Stimulated activated CD4-positive, alpha-beta T cell treated with anti-CD3 and anti-CD28 coated beads, TNF-alpha, amount 100 ng/mL, for 24 hours (primary cell): ENCODE measurements at regions not wholly inside any gene's neighbourhood (a gene's known extent, or its start where the extent isn't known, plus 50 kb on each side); places are given as distances from the start of the nearest gene placed in this dataset.
"Not testable (repeated sequence)": the region's sequence is repeated elsewhere in the genome, so short reads cannot be mapped to it uniquely, and the experiment has no call there.

Source experiments
- DNase-seq, 3 experiments: peaks; one replicate each; pipeline ENCODE4 v3.0.0-alpha.2; 2020; ENCODE audit warnings: low read depth in 3 of 3

GRCh38 chr6:149127212-149127611 is 190.3 kb upstream of the TAB2 start:
- no peak for DNase-seq

DNA sequence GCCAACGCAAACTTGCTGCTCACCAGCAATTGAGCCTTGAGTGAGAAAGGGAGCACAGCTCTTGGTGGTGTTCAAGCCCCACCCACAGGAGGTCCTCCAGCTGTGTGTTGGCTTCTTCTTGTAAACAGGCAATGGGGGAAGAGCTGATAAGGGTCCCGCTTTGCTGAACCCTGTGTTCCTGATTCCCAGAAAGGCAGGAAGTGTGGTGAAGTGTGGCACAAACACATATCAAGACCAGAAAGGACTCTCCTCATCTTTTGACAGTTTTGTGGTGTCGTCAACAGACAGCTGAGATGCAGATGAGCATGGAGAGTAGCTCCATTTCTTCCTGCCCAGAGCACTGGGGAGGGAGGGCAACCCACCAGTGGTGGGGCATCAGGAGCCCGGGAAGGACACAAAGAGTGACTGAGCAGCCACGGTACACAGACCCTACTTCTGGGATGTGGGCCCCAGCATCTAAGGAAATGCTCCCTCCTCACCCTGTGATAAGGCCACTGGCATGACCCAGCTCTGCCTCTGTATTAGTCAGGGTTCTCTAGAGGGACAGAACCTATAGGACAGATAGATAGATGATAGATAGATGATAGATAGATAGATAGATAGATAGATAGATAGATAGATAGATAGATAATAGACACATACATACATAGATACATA is 188.9 kb upstream of the TAB2 start:
- peak in 1 of 3 experiments; percentile 11 for DNase-seq

GRCh38 chr6:149129371-149130077 is 188.0 kb upstream of the TAB2 start:
- DNase-seq: no peak

DNA sequence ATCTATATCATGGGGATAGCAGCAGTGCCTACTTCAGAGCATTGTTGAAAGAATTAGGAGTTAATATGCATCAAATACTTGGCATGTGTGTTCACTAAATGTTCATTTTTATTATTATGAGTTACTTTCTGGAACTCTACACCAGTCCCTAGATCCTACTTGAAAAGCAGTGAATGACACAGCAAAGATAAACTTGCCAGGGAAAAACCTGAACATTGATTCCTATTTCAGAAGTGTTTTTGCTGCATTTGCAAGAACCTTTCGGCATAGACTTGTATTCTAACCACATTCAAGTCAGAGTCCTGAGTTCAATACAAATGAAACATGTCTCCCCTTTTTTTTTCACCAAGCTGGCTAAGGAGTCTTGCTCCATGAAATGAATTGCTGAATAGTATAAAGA is 187.4 kb upstream of the TAB2 start:
- DNase-seq: no peak

GRCh38 chr6:149130508-149130907 is 187.0 kb upstream of the TAB2 start:
- no peak for DNase-seq

DNA sequence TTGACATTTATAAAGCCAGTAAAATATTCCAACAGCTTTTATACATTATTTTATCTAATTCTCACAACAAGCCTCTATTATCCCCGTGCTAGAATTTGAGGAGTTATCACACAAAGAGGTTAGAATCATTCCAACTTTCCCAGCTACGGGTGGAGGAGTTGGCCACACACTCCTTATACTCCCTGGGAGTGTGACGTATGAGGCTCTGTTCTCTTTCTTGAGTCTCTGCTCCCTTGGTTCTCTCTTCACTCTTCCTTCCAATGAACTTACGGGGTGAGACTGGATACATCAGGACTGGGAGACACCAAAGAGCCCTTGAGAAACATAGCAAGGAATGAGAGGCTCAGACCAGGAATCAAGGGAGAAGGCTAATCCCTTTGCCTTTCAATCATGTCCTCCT is 185.6 kb upstream of the TAB2 start:
- DNase-seq: no peak

DNA sequence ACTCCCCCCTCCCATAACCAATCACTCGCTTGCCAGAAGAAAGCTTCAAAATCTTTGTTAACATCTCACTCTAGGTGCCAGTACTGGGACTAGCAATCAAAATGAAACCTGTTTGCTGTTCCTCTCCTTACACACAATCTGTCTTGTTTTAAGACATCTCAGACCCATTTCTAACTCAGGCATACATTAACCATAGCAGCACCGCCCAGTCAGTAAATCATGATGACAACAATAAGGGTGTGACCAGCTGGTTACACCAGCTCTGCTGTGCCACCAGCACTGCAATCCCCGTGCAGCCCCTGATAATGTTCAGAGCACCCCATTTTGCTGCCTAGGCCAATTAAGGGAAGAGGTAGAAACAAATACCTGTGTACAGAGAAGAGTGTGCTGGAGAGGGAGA is 185.2 kb upstream of the TAB2 start:
- DNase-seq: no peak

DNA sequence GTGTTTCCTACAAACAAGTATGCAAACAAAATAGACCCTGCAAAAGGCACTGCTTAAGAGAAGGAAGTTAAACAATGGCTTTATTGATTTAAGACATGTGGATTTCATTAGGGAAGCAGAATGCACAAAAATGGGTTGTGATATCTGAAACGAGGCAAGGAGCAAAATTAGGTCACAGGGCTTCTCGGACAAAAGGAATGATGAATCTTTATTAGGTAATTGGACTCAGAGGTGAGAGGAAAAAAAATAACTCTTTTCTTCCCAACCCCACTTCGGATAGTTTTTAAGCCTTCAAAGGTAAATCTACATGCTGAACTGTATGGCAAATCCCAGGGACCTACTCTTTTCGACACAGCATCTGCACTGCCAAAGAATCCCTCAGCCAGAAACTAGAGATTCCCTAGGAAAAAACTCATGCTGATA is 183.0 kb upstream of the TAB2 start:
- no peak for DNase-seq

GRCh38 chr6:149135809-149136208 is 181.7 kb upstream of the TAB2 start:
- no peak for DNase-seq

- no peak for DNase-seq
These were observed 181.1 kb upstream of the TAB2 start for GRCh38 chr6:149136273-149136912.

- no peak for DNase-seq
These were observed 180.6 kb upstream of the TAB2 start for GRCh38 chr6:149136913-149137286.

- no peak for DNase-seq
These were observed 179.9 kb upstream of the TAB2 start for GRCh38 chr6:149137594-149137993.

DNA sequence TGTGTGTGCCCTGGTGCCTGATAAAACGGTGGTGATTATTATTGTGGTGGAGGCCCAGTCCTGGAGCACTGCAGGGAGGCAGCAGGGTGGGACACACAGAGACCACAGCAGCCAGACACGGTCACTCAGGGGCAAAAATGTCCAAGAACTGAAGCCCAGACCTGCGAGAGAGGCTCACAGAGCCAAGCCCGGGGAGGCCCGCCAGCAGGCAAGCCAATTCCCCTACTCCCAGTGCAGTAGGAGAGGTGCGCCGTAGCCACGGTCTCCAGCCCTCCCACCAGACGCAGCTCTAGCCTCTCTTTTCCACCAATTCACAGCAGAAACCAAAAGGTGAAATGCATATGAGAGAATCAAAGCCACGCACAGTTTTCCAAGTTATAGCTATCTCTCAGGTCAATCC is 179.4 kb upstream of the TAB2 start:
- no peak for DNase-seq

GRCh38 chr6:149138699-149139294 is 178.7 kb upstream of the TAB2 start:
- no peak for DNase-seq

DNA sequence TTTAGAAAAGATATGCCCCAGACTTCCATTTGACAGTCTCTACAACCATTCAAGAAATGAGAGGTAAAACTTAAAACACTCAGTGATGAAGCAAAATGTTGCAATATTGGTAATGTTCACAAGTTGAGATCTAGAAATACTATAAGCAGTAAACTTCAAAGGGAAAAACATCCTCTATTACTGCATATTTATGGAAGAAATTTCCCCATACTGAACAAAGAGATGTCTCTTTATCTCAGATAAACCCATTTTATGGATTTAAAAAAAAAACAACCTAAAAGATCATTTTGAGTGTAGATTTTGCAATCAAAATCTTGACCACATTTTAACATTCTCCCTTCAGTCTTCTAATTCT is 177.8 kb upstream of the TAB2 start:
- DNase-seq: no peak

- peak in 2 of 3 experiments; percentile 27 to 45 for DNase-seq
These were observed 177.2 kb upstream of the TAB2 start for GRCh38 chr6:149140137-149140909.

GRCh38 chr6:149140910-149141290 is 176.6 kb upstream of the TAB2 start:
- no peak for DNase-seq

GRCh38 chr6:149142924-149143429 is 174.5 kb upstream of the TAB2 start:
- no peak for DNase-seq

GRCh38 chr6:149145800-149146199 is 171.7 kb upstream of the TAB2 start:
- not testable (repeated sequence) for DNase-seq

GRCh38 chr6:149147195-149147594 is 170.3 kb upstream of the TAB2 start:
- no peak for DNase-seq

DNA sequence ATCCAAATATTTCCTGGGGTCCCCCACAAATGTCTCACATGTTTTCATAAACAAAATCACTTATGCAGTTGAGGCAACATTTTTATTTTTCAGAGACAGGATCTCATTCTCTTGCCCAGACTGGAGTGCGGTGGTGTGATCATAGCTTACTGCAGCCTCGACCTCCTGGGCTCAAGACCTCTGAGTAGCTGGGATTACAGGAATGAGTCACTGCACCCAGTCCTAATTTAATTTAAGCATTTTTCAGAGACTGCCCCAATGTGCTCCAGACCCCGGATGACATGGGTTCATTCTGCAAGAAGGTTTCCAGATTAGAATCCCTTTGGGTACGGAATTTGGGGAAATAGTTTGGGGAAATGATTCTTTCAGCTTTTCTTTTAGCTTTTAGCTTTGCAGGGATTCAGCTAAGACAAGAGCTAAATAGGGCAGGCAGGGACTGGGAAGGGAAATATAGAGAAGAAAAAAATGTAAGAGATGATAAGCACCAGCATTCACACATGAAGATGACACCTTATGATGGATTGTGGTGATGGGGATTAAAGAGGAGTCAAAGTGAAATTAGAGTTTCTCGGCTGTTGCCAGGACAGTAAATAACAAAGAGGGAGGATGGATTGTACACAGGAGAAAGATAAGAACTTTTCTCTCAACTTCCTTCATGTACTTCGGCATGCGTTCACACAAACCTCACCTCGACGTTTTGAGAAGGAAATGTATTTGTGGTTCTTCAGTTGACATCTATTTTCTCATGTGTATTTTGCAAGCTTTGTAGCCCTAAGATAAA is 169.4 kb upstream of the TAB2 start:
- no peak for DNase-seq
